ENCODE measurements at regions not wholly inside any gene's neighbourhood (a gene's known extent, or its start where the extent isn't known, plus 50 kb on each side); places are given as distances from the start of the nearest gene placed in this dataset.
A peak's percentile ranks its signal among the peaks of the same experiment; 100 is the strongest.

GRCh38 chr11:115929618-115930129 is 425.5 kb upstream of the CADM1 start:
- DNase-seq (ENCODE audit: low spot score) = no peak

- no peak for DNase-seq (ENCODE audit: low spot score)
Observed at GRCh38 chr11:115928811-115929210, 424.6 kb upstream of the CADM1 start.

GRCh38 chr11:115927823-115928329 is 423.7 kb upstream of the CADM1 start:
- no peak for DNase-seq (ENCODE audit: low spot score)

GRCh38 chr11:115926601-115927000 is 422.4 kb upstream of the CADM1 start:
- DNase-seq (ENCODE audit: low spot score) = no peak

- no peak for DNase-seq (ENCODE audit: low spot score)
Observed at GRCh38 chr11:115926138-115926537, 421.9 kb upstream of the CADM1 start.

- no peak for DNase-seq (ENCODE audit: low spot score)
Observed at GRCh38 chr11:115925568-115926090, 421.4 kb upstream of the CADM1 start.

GRCh38 chr11:115924744-115925567 is 420.7 kb upstream of the CADM1 start:
- DNase-seq (ENCODE audit: low spot score) = no peak

- no peak for DNase-seq (ENCODE audit: low spot score)
Observed at GRCh38 chr11:115922876-115923275, 418.7 kb upstream of the CADM1 start.

- no peak for DNase-seq (ENCODE audit: low spot score)
Observed at GRCh38 chr11:115921986-115922385, 417.8 kb upstream of the CADM1 start.

- DNase-seq (ENCODE audit: low spot score) = no peak
Observed at GRCh38 chr11:115921540-115921939, 417.3 kb upstream of the CADM1 start.

- DNase-seq (ENCODE audit: low spot score) = no peak
Observed at GRCh38 chr11:115920841-115921480, 416.7 kb upstream of the CADM1 start.

- DNase-seq (ENCODE audit: low spot score) = no peak
Observed at GRCh38 chr11:115920092-115920461, 415.9 kb upstream of the CADM1 start.

- DNase-seq (ENCODE audit: low spot score) = peak; percentile 72
Observed at GRCh38 chr11:115919341-115920091, 415.3 kb upstream of the CADM1 start.

GRCh38 chr11:115918576-115918975 is 414.4 kb upstream of the CADM1 start:
- DNase-seq (ENCODE audit: low spot score) = no peak

GRCh38 chr11:115916608-115917007 is 412.4 kb upstream of the CADM1 start:
- no peak for DNase-seq (ENCODE audit: low spot score)

GRCh38 chr11:115912484-115912945 is 408.3 kb upstream of the CADM1 start:
- DNase-seq (ENCODE audit: low spot score) = peak; percentile 38

GRCh38 chr11:115911613-115912346 is 407.6 kb upstream of the CADM1 start:
- DNase-seq (ENCODE audit: low spot score) = no peak

- no peak for DNase-seq (ENCODE audit: low spot score)
Observed at GRCh38 chr11:115910379-115910778, 406.2 kb upstream of the CADM1 start.

- no peak for DNase-seq (ENCODE audit: low spot score)
Observed at GRCh38 chr11:115906171-115906570, 402.0 kb upstream of the CADM1 start.

- no peak for DNase-seq (ENCODE audit: low spot score)
Observed at GRCh38 chr11:115905341-115906000, 401.3 kb upstream of the CADM1 start.

GRCh38 chr11:115903179-115903578 is 399.0 kb upstream of the CADM1 start:
- DNase-seq (ENCODE audit: low spot score) = no peak

Data from H4 (cell line).